NOMO-1 treated with dmso at 0.1 percent for 144 hours (cell line): ENCODE measurements at regions not wholly inside any gene's neighbourhood (a gene's known extent, or its start where the extent isn't known, plus 50 kb on each side); places are given as distances from the start of the nearest gene placed in this dataset.
"Not testable (repeated sequence)": the region's sequence is repeated elsewhere in the genome, so short reads cannot be mapped to it uniquely, and the experiment has no call there.

Source experiments
- DNase-seq: peaks from one replicate; lab custom pipeline; 2025; ENCODE audit not compliant: unreplicated experiment; lab: John Stamatoyannopoulos, UW

DNA sequence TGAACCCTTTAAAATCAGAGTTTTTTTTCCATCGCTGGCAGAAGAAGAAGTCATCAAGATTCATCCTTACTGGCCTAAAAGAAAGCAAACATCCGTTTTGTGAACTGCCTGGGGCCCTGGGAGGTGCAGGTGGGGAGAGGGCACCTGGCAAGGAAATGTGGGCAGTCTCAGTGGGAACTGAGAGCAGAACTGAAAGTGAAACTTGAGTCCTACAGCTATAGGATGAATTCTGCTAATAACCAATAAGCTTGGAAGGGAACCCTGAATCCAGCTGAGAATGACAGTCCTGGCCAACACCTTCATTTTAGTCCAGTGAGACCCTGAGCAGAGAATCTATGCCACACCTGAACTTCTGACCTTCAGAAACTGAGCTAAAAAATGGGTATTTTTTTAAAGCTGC, 130.1 kb upstream of the ASCC3 start:
- no peak for DNase-seq

DNA sequence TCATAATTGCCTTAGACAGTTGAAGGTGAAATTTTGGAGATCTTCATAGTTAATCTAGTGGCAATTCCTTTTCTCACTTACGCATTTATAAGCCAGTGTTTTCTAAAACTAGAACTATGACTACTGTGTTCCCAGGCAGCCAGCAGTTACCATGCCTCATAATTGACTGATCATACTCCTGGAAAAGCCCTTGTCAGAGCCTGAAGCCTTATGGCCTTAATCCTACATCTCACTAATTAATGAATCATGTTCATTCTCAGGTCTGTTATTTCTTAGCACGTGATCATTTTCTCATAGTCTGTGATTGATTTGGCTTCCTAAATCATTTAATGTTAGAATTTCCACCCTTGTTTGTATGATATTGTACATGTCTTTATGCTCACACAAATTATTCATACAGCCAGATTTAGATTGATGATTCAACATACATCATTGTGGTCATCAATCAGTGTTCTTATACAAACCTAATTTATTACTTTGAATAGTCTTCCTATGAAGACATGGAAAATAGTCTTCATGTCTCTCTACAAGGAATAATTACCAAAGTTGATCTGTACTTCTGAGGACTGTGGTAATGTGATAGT, 132.6 kb upstream of the ASCC3 start:
- DNase-seq: no peak

DNA sequence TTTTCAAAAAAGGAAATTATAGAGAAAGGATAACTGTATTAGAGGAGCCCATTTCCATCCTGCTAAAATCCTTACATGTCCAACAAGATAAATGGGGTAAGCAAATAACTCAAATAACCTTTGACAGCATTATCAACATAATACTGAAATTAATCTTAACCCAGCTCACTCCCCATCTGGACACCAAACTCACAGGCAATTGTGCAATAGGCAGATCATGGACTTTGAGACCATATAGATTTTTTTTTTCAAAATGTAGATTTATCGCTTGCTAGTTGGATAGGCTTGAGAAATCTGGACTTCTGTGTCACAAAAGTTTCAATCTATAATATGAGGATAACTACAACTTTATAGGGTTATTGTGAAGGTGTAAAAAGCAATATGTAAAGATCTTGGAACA, 134.4 kb upstream of the ASCC3 start:
- no peak for DNase-seq

DNA sequence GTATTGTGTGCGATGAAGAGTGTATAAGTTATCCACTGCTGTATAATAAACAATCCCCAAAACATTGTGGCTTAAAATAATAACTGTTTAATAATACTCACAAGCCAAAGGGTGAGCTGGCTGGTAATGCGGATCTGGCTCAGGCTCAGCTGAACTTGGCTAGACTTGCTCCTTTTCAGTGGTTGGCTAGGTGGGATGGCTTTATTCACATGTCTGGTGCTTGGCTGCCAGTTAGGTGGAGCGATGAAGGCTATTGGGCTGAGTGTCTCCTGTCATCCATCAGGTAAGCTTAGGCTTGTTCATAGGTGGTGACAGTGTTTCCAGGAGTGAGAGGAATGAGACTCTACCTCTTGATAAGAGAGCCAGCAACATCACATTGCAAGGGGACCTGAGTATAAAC, 135.0 kb upstream of the ASCC3 start:
- DNase-seq: no peak

DNA sequence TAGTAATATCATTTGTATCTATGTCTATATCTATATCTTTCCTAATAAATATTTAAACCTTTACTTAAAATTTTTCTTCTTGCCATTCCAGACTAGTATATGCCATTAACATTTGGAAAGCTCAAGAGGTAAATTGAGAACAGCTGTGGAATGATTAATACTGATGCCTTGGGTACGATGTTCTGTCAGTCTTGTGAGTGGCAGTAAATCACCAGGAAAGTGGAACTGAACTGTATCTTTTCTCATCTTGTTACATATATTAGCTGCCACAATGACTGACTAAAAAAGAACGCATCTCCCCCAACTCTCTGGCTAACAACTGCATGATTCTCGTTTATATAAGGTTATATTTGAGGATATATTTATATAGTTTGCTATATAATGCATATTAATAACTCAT, 137.0 kb upstream of the ASCC3 start:
- DNase-seq: no peak

DNA sequence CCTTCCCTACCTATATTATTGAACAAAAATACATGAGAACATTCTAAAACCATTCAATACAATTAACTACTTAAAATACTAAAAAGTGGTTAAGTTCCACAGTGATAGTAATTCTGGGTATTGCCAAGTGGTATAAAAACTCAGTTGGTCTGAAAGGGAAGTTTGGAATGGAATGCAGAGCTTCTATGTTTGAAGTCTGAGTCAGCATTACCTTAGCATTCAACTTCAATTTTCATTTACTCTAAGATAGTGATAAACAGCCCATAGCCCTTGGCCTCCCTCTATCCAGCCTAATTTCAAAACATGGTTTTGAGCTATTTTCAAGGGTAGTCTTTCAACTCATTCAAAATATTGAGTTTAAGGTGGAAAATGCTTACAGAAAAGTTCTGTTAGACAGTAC, 140.4 kb upstream of the ASCC3 start:
- no peak for DNase-seq

DNA sequence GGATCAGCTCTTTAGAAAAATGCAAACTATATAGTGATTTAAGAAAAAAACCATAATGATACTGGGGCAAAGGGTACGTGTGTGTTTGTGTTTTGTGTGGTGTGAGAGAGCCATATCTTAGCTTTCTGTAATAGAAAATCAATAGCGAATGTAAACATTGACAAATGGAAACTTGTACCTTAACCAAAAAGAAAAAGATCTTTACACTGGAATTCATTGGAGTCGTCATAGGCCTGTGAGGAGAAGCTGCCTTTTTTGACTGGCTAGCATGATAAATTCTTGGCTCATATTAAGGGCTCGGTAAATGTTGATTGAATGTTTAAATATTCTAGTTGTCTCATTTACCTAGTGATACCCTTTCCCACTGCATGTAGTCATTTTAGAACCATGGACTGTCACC, 161.8 kb upstream of the ASCC3 start:
- no peak for DNase-seq

DNA sequence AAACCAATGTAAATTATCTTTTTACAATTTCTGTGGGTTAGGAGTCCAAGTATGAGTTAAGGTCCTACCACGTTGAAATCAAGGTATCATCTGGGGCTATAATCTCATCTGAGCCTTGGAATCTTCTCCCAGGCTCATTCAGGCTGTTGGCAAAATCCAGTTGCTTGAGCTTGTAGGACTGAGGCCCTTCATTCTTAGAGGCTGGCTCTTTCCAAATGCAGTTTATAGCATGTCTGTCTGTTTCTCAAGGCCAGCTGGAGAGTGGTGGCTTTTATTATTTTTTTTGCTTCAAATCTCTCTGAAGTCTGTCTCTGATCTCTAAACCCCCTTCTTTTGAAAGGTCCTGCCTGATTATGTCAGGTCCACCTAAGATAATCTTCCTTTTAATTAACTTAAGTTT, 177.2 kb upstream of the ASCC3 start:
- no peak for DNase-seq

DNA sequence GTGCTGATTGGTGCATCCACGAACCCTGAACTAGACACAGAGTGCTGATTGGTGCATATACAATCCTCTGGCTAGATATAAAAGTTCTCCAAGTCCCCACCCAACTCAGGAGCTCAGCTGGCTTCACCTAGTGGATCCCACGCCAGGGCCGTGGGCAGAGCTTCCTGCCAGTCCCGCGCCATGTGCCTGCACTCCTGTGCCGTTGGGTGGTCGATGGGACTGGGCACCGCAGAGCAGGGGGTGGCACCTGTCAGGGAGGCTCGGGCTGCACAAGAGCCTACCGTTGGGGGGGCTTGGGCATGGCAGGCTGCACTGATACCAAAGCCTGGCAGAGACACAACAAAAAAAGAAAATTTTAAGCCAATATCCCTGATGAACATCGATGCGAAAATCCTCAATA, 185.4 kb upstream of the ASCC3 start:
- DNase-seq: no peak

DNA sequence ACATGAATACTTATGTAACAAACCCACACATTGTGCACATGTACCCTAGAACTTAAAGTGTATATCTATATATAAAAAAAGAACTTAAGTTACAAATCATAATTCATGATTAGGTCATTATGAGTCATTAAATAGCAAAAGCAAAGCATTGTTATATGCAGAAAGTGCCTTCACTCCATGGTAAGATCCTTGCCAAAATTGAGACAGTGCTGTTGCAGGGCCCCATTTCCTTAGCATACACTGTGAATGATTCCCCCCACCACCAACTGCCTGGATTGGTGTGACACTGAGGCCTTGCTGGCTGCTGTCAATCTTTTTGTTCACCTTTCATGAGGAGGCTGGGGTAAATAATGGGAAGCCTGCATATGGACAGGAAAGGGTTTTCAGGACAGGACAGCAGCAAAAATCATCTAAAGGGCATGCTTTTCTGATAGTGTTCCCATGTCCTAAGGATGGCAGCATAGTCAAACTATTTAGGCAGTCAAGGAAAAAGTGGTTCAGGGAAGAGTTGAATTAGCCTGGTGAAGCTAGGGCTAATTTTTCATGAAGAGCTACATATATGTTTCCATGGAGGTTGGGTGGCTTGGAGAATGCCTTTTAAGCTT, 188.2 kb upstream of the ASCC3 start:
- DNase-seq: no peak

DNA sequence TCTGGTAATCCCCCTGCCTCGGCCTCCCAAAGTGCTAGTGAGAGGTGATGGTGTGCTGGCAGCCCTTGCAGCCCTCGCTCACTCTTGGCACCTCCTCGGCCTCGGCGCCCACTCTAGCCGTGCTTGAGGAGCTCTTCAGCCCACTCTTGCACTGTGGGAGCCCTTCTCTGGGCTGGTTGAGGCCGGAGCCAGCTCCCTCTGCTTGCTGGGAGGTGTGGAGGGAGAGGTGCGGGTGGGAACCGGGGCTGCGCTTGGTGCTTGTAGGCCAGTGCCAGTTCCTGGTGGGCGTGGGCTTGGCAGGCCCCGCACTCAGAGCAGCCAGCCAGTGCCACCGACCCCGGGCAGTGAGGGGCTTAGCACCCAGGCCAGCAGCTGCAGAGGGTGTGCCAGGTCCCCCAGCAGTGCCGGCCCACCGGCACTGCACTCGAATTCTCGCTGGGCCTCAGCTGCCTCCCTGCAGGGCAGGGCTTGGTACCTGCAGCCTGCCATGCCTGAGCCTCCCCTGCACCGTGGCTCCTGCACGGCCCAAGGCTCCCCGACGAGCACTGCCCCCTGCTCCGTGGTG, 189.0 kb upstream of the ASCC3 start:
- no peak for DNase-seq

DNA sequence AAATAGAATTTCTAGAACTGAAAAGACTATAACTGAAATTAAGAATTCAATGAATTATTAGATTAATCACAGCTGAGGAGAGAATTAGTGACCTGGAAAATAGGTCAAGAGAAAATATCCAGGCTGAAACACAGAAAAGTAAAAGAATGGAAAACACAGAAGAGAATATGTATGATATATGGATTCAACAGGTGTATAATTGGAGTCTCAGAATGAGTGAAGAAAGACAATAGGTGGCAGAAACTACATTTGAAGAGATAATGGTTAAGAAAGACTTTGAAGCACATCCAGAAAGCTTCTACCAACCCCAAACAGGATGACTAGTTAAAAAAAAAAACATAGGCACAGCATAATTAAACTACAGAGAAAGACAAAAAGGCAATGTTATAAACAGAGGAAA, 196.2 kb upstream of the ASCC3 start:
- DNase-seq: no peak

DNA sequence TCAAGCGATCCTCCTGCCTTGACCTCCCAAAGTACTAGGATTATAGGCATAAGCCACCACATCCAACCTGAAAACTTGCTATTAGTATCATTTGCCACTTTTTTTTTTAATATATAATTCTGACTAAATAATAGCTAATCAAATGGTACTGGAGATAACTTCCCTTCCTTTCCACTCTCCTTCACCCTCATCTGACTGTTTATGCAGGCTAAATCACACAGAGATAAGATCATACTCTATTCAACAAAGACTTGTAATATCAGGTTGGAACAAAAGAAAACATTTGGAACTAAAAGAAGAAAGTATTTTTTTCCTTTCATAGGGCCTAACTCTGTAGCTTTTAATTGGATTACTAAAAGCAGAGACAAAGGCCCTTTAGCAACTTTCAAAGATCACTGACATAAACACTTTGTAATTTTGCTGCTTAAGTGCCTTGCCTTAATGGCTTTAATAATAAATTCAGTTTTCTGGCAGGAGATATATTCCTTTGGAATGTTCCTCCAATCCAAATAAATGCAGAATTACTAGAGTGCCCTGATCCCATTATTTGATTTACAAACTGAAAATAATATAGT, 198.7 kb upstream of the ASCC3 start:
- DNase-seq: no peak

DNA sequence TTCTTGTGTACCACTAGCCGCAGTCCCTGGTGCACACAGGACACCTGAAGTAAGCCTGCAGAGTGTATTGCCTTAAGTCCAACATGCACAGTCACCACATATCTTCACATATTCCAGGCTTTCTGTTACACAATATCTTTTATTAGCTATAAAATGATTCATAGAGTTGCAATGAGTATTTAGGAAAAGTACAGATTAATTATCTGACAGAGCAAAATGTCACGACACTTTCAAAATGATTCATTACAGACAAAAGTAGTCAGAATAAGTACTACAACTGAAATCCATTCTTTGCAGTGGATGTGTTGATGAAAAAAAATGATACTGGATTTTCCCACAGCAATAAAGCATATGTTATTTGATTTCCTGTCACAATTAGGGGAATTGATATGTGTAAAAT, 199.5 kb upstream of the ASCC3 start:
- DNase-seq: no peak

DNA sequence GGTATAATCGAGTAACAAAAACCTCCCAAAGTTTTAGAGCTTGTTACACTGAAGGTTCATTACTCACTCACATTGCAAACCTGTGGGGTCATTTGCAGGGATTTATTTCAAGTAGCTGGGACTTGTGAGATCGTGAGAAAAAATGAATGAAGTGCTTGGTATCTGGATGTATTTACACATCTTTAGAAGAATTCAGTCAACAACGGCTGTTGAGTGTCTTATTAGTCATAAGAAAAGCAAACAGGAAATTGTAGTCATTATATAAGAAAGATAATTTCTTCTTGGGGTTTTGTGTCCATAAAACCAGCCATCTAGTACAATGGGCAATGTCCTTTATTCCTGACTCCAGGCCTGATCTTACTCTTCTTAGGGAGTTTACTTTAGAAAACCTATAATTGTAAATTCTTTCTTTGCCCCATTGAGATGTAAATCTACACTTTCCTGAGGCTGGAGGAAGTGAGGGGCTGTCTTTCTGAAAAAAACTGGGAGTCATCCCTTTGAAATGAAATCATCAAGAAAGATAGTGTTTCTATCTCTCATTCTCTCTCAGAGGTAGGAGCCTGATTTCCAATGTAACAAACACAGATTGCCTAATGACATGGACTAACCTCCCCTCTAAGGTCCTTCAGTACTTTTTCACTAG, 202.5 kb upstream of the ASCC3 start:
- DNase-seq: no peak

DNA sequence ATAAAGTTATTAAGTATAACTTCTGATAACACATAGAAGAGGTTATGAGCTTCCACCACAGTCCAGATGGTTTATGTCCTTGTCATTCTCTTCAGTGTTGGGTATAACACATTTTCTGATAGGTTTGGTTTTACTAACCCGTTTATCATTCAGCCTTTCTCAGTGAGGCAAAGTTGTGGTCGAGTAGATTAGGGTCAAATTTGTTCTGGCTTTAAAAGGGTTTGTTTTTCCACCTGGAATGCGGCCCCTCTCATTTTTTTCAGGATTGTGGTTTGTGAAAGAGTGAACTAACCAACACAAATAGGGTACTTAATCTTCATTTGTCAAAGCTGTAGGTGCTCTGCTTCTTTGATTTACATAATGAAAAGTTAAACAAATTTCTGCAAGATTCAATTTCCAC, 204.2 kb upstream of the ASCC3 start:
- no peak for DNase-seq

DNA sequence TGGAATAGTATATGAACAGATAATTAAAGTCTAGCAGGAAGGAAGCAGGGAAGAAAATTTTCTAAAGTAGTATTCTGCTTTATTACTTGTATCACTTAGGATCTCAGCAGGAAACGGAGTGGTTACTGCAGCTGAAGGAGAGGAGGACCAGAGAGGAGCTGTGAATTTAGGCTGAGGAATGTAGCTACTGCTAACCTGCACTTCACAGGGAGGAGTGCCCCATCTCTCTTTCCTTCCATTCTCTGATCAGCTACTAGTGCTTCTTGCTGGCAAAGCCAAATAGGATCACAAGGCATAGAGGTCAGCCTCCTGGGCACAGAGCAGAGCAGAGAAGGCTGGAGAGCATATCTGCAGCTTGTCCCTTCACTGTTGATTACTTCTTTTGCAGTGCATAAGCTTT, 205.3 kb upstream of the ASCC3 start:
- no peak for DNase-seq

DNA sequence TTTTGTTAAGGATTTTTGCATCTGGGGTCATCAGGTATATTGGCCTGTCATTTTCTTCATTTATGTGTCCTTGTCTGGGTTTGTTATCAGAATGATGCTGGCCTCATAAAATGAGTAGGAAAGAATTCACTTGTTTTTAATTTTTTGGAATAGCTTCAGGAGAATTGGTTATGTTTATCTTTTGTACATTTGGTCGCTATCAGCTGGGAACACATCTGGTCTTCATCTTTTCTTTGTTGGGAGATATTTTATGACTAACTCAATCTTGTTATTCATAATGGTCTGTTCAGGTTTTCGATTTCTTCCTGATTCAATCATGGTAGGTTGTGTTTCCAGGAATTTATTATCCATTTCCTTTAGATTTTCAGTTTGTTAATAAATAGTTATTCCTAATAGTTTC, 207.5 kb upstream of the ASCC3 start:
- DNase-seq: no peak

DNA sequence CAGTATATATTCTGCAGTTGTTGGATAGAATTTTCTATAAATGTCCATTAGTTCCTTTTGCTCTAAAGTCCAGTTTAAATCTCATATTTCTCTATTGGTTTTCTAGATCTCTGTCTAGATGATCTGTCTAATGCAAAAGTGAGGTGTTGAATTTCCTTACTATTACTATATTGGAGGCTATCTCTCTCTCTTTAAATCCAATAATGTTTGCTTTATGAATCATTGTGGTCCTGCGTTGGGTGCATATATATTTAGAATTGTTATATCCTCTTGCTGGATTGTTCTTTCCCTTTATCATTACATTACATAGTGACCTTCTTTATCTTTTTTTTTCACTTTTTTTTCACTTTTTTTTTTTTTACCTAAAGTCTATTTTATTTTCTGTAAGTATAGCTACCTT, 208.5 kb upstream of the ASCC3 start:
- no peak for DNase-seq

DNA sequence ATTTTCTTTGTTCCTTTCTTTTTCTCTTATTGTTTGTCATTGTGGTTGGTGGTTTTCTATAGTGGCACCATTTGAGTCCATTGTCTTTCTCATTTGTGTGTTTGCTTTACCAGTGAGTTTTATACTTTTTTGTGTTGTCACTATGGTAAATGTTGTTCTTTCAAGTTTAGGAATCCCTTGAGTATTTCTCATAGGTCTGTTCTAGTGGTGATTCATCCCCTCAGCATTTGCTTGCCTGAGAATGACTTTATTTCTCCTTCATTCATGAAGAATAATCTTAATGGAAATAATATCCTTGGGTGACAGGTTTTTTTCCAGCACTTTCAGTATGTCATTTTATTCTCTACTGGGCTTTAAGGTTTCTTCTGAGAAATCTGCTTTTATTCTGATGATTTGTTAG, 209.2 kb upstream of the ASCC3 start:
- no peak for DNase-seq

DNA sequence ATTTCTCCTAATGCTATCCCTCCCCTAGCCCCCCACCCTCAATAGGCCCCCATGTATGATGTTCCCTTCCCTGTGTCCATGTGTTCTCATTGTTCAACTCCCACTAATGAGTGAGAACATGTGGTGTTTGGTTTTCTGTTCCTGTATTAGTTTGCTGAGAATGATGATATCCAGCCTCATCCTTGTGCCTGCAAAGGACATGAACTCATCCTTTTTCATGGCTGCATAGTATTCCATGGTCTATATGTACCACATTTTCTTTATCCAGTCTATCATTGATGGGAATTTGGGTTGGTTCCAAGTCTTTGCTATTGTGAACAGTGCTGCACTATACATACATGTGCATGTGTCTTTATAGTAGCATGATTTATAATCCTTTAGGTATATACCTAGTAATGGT, 217.5 kb upstream of the ASCC3 start:
- not testable (repeated sequence) for DNase-seq

DNA sequence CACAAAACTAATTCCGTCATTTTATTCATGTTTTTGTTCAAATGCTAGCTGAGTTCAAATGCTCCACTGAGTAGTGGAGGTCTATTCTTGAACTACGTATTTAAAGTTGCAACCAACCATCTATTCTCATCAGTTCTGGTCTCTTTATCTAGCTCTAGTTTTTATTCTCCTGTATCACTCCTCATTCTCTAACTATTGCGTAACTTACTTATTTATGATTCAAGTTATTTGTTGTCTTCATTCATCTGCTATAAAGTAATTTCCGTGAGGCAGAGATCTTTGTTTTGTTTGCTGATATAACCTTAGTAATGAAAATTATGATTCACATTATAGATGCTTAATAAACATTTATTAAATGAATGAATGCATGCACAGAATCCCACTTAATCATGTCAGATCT, 221.6 kb upstream of the ASCC3 start:
- DNase-seq: no peak
